ENCODE measurements at regions not wholly inside any gene's neighbourhood (a gene's known extent, or its start where the extent isn't known, plus 50 kb on each side); places are given as distances from the start of the nearest gene placed in this dataset.

DNA sequence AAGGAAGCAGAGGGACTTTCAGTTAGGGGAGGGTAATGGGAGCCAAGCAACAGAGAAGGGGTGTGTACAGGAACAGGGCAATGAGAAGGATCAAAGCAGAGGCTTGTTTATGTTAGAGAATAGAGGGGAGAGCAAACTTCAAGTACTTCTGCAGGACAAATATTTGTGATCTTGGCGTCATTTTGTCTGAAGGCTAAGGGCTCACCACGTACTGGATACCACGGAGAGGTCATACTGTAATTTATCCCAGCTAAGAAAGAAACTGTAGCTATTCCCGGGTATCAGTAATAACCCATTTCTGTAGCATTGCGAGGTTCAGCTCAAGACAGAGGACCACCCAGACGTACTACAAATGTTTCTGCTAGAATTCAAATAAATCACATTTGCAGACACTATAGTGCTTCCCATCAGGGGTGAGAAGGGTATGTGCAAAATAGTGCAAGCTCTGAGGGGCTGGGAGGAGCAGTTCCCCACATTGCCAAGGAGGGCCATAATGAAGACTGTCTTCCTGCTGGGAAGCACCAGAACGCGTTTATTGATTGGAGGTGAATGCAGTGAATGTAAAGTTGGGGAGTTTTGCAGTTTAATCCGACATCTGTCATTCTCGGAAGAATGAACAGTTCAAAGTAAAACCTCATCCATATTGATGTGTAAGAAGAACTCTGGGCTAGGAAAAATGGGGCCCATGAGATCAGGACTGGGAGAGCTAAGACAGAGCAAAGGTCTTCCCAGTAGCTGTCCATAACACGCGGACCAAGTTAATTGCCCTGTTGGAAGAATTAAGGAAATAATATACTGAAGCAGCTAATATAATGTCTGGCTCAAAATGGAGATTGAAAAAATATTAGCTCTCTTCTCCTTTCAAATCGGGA is 136.9 kb downstream of the RWDD3 start:
- no peak overlapping the region for H3K27ac ChIP-seq (ENCODE audit: low read depth, low read length, poor library complexity, severe bottlenecking)
- BruUV-seq (replicated peaks), result no TSS peak
- H4K20me1 ChIP-seq (ENCODE audit: insufficient read depth, low read length), result no peaks in the 10 kb centered on the region
- H2AFZ ChIP-seq (ENCODE audit: low read length), result no peak overlapping the region
- H3K4me1 ChIP-seq (ENCODE audit: insufficient read depth, low read length, poor library complexity, severe bottlenecking), result no peaks in the 10 kb centered on the region
- no peaks in the 10 kb centered on the region for H3K9me2 ChIP-seq (ENCODE audit: insufficient read depth, low read length)
- no peak for DNase-seq (ENCODE audit: low spot score)
- H3K36me3 ChIP-seq (ENCODE audit: insufficient read depth, low read length), result no peaks in the 10 kb centered on the region
- H3K4me2 ChIP-seq (ENCODE audit: low read length), result no peak overlapping the region
- ChIA-PET CTCF (ENCODE audit: unreplicated experiment) (no interaction called here), POLR2A (interaction anchor here (0.6 kb wide), 1 partner anchor 1405 kb away, joined by 3 read pairs; no protein-coding TSS in a partner anchor)
- TF ChIP-seq, protein P1, sequence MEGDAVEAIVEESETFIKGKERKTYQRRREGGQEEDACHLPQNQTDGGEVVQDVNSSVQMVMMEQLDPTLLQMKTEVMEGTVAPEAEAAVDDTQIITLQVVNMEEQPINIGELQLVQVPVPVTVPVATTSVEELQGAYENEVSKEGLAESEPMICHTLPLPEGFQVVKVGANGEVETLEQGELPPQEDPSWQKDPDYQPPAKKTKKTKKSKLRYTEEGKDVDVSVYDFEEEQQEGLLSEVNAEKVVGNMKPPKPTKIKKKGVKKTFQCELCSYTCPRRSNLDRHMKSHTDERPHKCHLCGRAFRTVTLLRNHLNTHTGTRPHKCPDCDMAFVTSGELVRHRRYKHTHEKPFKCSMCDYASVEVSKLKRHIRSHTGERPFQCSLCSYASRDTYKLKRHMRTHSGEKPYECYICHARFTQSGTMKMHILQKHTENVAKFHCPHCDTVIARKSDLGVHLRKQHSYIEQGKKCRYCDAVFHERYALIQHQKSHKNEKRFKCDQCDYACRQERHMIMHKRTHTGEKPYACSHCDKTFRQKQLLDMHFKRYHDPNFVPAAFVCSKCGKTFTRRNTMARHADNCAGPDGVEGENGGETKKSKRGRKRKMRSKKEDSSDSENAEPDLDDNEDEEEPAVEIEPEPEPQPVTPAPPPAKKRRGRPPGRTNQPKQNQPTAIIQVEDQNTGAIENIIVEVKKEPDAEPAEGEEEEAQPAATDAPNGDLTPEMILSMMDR (conservative IDR thresholded peaks at IDR 0.05; ENCODE audit: low read length), result no peak
- TF ChIP-seq EZH2phosphoT487 (IDR thresholded peaks at IDR 0.05; ENCODE audit: borderline replicate concordance, low read depth, low read length), result no peak
- H3K9me3 ChIP-seq (ENCODE audit: low read length), result no peaks in the 10 kb centered on the region
- no peak overlapping the region for H3K4me3 ChIP-seq (ENCODE audit: low read depth, low read length, poor library complexity, severe bottlenecking)
- H3K79me2 ChIP-seq (ENCODE audit: insufficient read depth, low read depth, low read length), result no peaks in the 10 kb centered on the region
- intact Hi-C loops (cut with micrococcal nuclease; ENCODE audit: unreplicated experiment), result no loop called here

DNA sequence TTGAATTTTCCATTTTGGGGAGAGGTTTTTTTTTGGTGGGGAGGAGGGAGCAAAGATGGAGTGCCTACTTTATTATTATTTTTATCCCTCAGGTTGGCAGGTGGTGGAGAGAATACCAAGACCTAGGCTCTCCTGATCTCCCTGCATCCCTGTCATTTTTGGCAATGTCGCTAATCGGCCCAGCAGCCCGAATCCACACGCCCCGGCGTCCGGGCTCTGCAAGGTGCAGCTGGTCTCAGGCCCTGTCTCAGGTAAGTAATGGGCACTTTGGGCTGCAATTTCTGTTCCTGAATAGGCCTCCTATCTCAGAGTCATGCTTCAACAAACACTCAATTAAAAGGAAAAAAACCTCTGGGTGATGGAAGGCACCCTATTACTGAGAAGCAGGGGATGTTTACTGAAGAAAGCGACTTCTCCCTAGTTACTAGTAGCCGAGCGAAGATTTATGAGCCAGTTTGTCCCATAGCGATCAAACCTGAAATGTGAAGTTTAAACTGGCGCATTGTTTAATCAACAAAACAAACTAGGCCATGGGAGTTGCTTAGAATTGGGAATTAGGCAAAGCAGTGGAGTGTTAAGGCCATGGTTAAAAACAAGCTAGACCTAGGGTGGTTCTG is 137.8 kb downstream of the RWDD3 start:
- BruUV-seq (replicated peaks), result no TSS peak
- Histone ChIP-seq H3K36me3 (ENCODE audit: insufficient read depth, low read length) (no peaks in the 10 kb centered on the region), H2AFZ (ENCODE audit: low read length) (no peak overlapping the region), H4K20me1 (ENCODE audit: insufficient read depth, low read length) (no peaks in the 10 kb centered on the region), H3K4me1 (ENCODE audit: insufficient read depth, low read length, poor library complexity, severe bottlenecking) (no peaks in the 10 kb centered on the region), H3K4me3 (ENCODE audit: low read depth, low read length, poor library complexity, severe bottlenecking) (no peak overlapping the region), H3K27ac (ENCODE audit: low read depth, low read length, poor library complexity, severe bottlenecking) (no peak overlapping the region), H3K9me3 (ENCODE audit: low read length) (no peaks in the 10 kb centered on the region), H3K79me2 (ENCODE audit: insufficient read depth, low read depth, low read length) (no peaks in the 10 kb centered on the region), H3K9me2 (ENCODE audit: insufficient read depth, low read length) (no peaks in the 10 kb centered on the region), H3K4me2 (ENCODE audit: low read length) (no peak overlapping the region)
- CTCF ChIA-PET (ENCODE audit: unreplicated experiment), result no interaction called here
- intact Hi-C loops (cut with micrococcal nuclease; ENCODE audit: unreplicated experiment), result no loop called here
- TF ChIP-seq, protein P1 (conservative IDR thresholded peaks at IDR 0.05; ENCODE audit: low read length), result no peak
- no peak for TF ChIP-seq EZH2phosphoT487 (IDR thresholded peaks at IDR 0.05; ENCODE audit: borderline replicate concordance, low read depth, low read length)
- no peak for DNase-seq (ENCODE audit: low spot score)
- POLR2A ChIA-PET, result no interaction called here

DNA sequence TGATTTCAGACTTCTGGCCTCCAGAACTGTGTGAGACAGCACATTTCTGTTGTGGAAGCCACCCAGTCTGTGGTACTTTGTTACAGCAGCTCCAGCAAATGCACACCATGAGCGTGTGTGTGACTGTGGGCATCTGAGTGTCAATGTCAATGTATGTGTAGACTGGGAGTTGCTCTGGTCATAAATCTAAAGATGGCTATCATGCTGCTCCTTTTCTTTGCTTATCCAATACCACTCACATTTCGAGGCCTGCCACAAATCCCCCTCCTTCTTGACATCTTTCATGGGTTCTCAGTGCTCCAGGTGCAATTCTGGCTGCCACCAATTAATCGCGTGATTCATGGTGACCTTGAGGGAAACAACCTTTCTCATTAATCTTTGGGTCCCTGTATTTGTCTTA is 141.2 kb downstream of the RWDD3 start:
- CTCF ChIA-PET (ENCODE audit: unreplicated experiment), result no interaction called here
- POLR2A ChIA-PET, result no interaction called here
- no TSS peak for BruUV-seq (replicated peaks)

More for the DNA sequence above, 141.2 kb downstream of the RWDD3 start:
- H3K9me2 ChIP-seq (ENCODE audit: insufficient read depth, low read length), result no peaks in the 10 kb centered on the region
- no peak for DNase-seq (ENCODE audit: low spot score)
- no peaks in the 10 kb centered on the region for H3K9me3 ChIP-seq (ENCODE audit: low read length)
- no peaks in the 10 kb centered on the region for H3K4me1 ChIP-seq (ENCODE audit: insufficient read depth, low read length, poor library complexity, severe bottlenecking)
- intact Hi-C loops (cut with micrococcal nuclease; ENCODE audit: unreplicated experiment), result no loop called here
- H3K4me3 ChIP-seq (ENCODE audit: low read depth, low read length, poor library complexity, severe bottlenecking), result no peak overlapping the region
- TF ChIP-seq EZH2phosphoT487 (IDR thresholded peaks at IDR 0.05; ENCODE audit: borderline replicate concordance, low read depth, low read length), result no peak
- TF ChIP-seq, protein P1 (conservative IDR thresholded peaks at IDR 0.05; ENCODE audit: low read length), result no peak
- no peak overlapping the region for H3K27ac ChIP-seq (ENCODE audit: low read depth, low read length, poor library complexity, severe bottlenecking)
- no peak overlapping the region for H3K4me2 ChIP-seq (ENCODE audit: low read length)
- H2AFZ ChIP-seq (ENCODE audit: low read length), result no peak overlapping the region
- H3K36me3 ChIP-seq (ENCODE audit: insufficient read depth, low read length), result no peaks in the 10 kb centered on the region
- no peaks in the 10 kb centered on the region for H3K79me2 ChIP-seq (ENCODE audit: insufficient read depth, low read depth, low read length)
- H4K20me1 ChIP-seq (ENCODE audit: insufficient read depth, low read length), result no peaks in the 10 kb centered on the region

Measured in OCI-LY7 (cell line).